B cell (primary cell): ENCODE measurements at regions not wholly inside any gene's neighbourhood (a gene's known extent, or its start where the extent isn't known, plus 50 kb on each side); places are given as distances from the start of the nearest gene placed in this dataset.

Experiments used
- ATAC-seq: fragments of 200-7000 bp; cut with Tn5 transposase; one replicate; pipeline ENCODE4 v1.10.0; 2021; ENCODE audit warnings: low read depth, mild to moderate bottlenecking, moderate number of reproducible peaks, moderate library complexity
- CTCF ChIA-PET: fragments of 350-600 bp; sonication (Branson Sonifier 250); formaldehyde crosslinking; loops from one replicate; lab custom pipeline; 2021; ENCODE audit warnings: antibody characterized with exemption, inconsistent platforms; lab: Charles Lee
- POLR2A ChIA-PET: fragments of 350-600 bp; sonication (Branson Sonifier 250); formaldehyde crosslinking; loops from one replicate; lab custom pipeline; 2021; ENCODE audit warnings: antibody characterized with exemption; lab: Charles Lee
- DNase-seq: peaks from one replicate; pipeline ENCODE4 v3.0.0; 2013
- H2AFZ ChIP-seq: 2 replicates; pipeline ENCODE4 v1.6.1; 2012; ENCODE audit warnings: mild to moderate bottlenecking, low read depth, low read length; ENCODE audit not compliant: insufficient read depth, poor library complexity, severe bottlenecking
- H3K27ac ChIP-seq, 2 donors: 1 replicate in 1 of 2; 2 replicates in 1 of 2; pipeline ENCODE4 v1.5.1; 2012 to 2013; ENCODE audit warnings: low read length in 2 of 2, mild to moderate bottlenecking in 2 of 2, moderate library complexity in 1 of 2
- H3K27me3 ChIP-seq, 4 experiments: fragments of 200-600 bp in 1 of 4; sonication (generic) in 1 of 4; replicated peaks in 1 of 4; 1 replicate in 2 of 4; 2 replicates in 2 of 4; pipeline versions ENCODE4 v1.6.1 to v1.7.0; 2013 to 2016; ENCODE audit warnings: low read length in 3 of 4, mild to moderate bottlenecking in 2 of 4, mixed read lengths in 1 of 4, moderate library complexity in 1 of 4; ENCODE audit not compliant: insufficient read depth in 4 of 4, control insufficient read depth in 3 of 4; ENCODE audit errors: control extremely low read depth in 1 of 4
- H3K36me3 ChIP-seq, 2 experiments: replicated peaks in 1 of 2; 1 replicate in 1 of 2; 2 replicates in 1 of 2; pipeline versions ENCODE4 v1.6.1 to v1.7.1; 2013; ENCODE audit warnings: low read length in 1 of 2; ENCODE audit not compliant: insufficient read depth in 2 of 2, control insufficient read depth in 1 of 2; ENCODE audit errors: control extremely low read depth in 1 of 2, extremely low read depth in 1 of 2
- H3K4me1 ChIP-seq, 2 donors: fragments of 200-600 bp in 1 of 2; sonication (generic) in 1 of 2; 1 replicate in 1 of 2; 2 replicates in 1 of 2; pipeline versions ENCODE4 v1.5.1 to v1.6.1; 2013 to 2017; ENCODE audit warnings: low read length in 2 of 2; ENCODE audit not compliant: control insufficient read depth in 2 of 2, insufficient read depth in 2 of 2
- H3K4me2 ChIP-seq: replicated peaks from 2 replicates; pipeline ENCODE3; 2012; ENCODE audit warnings: mild to moderate bottlenecking, low read depth, low read length; ENCODE audit not compliant: poor library complexity, severe bottlenecking
- H3K4me3 ChIP-seq, 5 experiments: fragments of 200-600 bp in 1 of 5; sonication (generic) in 1 of 5; 1 replicate in 3 of 5; 2 replicates in 2 of 5; pipeline versions ENCODE4 v1.5.1 to v1.7.0; 2011 to 2016; ENCODE audit warnings: low read length in 4 of 5, mild to moderate bottlenecking in 4 of 5, low read depth in 2 of 5, control low read depth in 1 of 5, moderate library complexity in 1 of 5; ENCODE audit not compliant: insufficient read depth in 1 of 5; ENCODE audit errors: control extremely low read depth in 1 of 5, extremely low read depth in 1 of 5
- H3K79me2 ChIP-seq: fragments of 200-600 bp; sonication (generic); one replicate; pipeline ENCODE4 v1.6.0; 2016; ENCODE audit warnings: low read length; ENCODE audit not compliant: control insufficient read depth, insufficient read depth
- H3K9ac ChIP-seq: fragments of 200-600 bp; sonication (generic); 2 replicates; pipeline ENCODE4 v1.6.1; 2017; ENCODE audit warnings: mild to moderate bottlenecking, low read length, moderate library complexity
- H3K9me3 ChIP-seq, 3 donors: one replicate each; pipeline versions ENCODE4 v1.6.1 to v1.7.1; 2013; ENCODE audit warnings: low read length in 2 of 3; ENCODE audit not compliant: control insufficient read depth in 2 of 3, insufficient read depth in 1 of 3; ENCODE audit errors: control extremely low read depth in 1 of 3
- H4K20me1 ChIP-seq: 2 replicates; pipeline ENCODE4 v1.6.0; 2012; ENCODE audit warnings: mild to moderate bottlenecking, low read length; ENCODE audit not compliant: insufficient read depth, control insufficient read depth, poor library complexity, severe bottlenecking
- H3K27ac Mint-ChIP-seq: one replicate; pipeline ENCODE4 v1.8.0; 2021; ENCODE audit warnings: mixed read lengths
- H3K27me3 Mint-ChIP-seq: one replicate; pipeline ENCODE4 v1.8.0; 2021; ENCODE audit warnings: mixed read lengths
- H3K4me1 Mint-ChIP-seq: one replicate; pipeline ENCODE4 v1.8.0; 2021; ENCODE audit warnings: mixed read lengths
- H3K4me3 Mint-ChIP-seq: one replicate; pipeline ENCODE4 v1.8.0; 2021; ENCODE audit warnings: mixed read lengths
- H3K9me3 Mint-ChIP-seq: one replicate; pipeline ENCODE4 v1.8.0; 2022; ENCODE audit warnings: mixed read lengths; ENCODE audit not compliant: insufficient read depth
- CTCF ChIP-seq: fragments of 200-600 bp; IDR thresholded peaks from one replicate; pipeline ENCODE4 v1.8.0; 2022; ENCODE audit warnings: antibody characterized with exemption, mild to moderate bottlenecking
- EZH2 ChIP-seq: IDR thresholded peaks from 2 replicates; pipeline ENCODE4 v1.6.1; 2012; ENCODE audit warnings: borderline replicate concordance, low read depth, mild to moderate bottlenecking, moderate library complexity, low read length; ENCODE audit not compliant: insufficient read depth, poor library complexity, severe bottlenecking
- WGBS: methylation state at CpG from one replicate; pipeline ENCODE4 v1.1.5; 2013; ENCODE audit warnings: missing lambda C conversion rate; ENCODE audit not compliant: insufficient coverage; 5-methylcytosine and 5-hydroxymethylcytosine counted together
- intact Hi-C: fragments of 100-400 bp; cut with micrococcal nuclease; formaldehyde crosslinking; loops from one replicate; pipeline ENCODE4 v1.10.0; 2022

DNA sequence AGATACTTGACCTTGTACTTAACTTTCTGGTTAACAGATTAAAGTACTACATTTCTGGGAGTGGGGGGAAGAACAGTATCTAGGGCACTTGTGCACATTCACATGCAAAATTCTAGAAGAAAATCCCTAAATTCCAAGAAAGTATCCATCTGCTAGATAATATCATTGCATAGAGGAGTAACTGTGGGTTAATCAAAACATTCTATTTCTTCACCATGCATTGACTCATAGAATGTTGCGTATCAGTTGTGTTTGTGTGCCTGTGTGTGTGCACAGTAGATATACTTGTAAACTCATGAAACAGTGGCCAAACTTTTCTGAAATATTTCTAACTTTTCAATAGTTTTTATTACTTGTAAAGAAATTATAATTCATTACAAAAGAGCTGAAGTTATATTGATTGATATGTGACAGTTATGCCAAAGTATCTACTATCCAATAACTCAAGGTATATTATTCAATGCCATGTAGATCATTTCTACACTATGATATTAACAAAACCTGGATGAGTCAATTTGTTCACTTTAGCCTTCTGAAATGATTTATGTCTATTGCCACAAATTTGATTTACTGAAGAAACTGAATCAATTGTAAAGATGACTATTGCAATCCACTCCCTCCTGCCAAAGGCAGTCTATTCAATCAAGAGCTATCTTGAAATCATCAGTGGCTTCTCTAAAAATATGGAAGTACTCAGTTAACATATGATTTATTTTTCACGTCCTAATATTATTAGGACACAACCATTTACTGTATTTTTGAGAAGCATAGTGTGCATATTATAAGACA lies 756.7 kb upstream of the ARGLU1 start:
- no peaks in the 10 kb centered on the region for H3K27me3 Mint-ChIP-seq
- no peaks in the 10 kb centered on the region for H3K4me1 Mint-ChIP-seq
- H3K4me1 ChIP-seq: no peaks in the 10 kb centered on the region
- intact Hi-C loops: no loop called here
- ChIA-PET POLR2A (no interaction called here), CTCF (no interaction called here)
- no peak overlapping the region for H3K4me3 Mint-ChIP-seq
- no peaks in the 10 kb centered on the region for H3K79me2 ChIP-seq
- no peak overlapping the region for H3K9ac ChIP-seq
- H3K27me3 ChIP-seq: no peaks in the 10 kb centered on the region
- WGBS: no CpG with 5 or more reads among the region's 2 CpGs
- DNase-seq (no peak), ATAC-seq (no peak)
- H4K20me1 ChIP-seq: no peaks in the 10 kb centered on the region
- no peak overlapping the region for H3K27ac ChIP-seq
- TF ChIP-seq CTCF (no peak), EZH2 (no peak)
- no peaks in the 10 kb centered on the region for H3K36me3 ChIP-seq
- H2AFZ ChIP-seq: no peak overlapping the region
- H3K4me2 ChIP-seq: no peak overlapping the region
- no peak overlapping the region for H3K27ac Mint-ChIP-seq
- H3K9me3 Mint-ChIP-seq: no peaks in the 10 kb centered on the region
- H3K9me3 ChIP-seq: peaks cover 0 to 5% (median 0%) of the 10 kb centered on the region in 3 donors
- H3K4me3 ChIP-seq: no peak overlapping the region

GRCh38 chr13:107322228-107322627 lies 754.3 kb upstream of the ARGLU1 start:
- CTCF ChIA-PET: no interaction called here
- ATAC-seq (no peak), DNase-seq (no peak)
- Mint-ChIP-seq H3K27me3 (no peaks in the 10 kb centered on the region), H3K4me3 (no peak overlapping the region), H3K27ac (no peak overlapping the region), H3K9me3 (no peaks in the 10 kb centered on the region), H3K4me1 (no peaks in the 10 kb centered on the region)
- Histone ChIP-seq H3K4me1 (no peaks in the 10 kb centered on the region), H3K4me3 (no peak overlapping the region), H3K9me3 (no peaks in the 10 kb centered on the region), H3K4me2 (no peak overlapping the region), H3K36me3 (no peaks in the 10 kb centered on the region), H3K27ac (no peak overlapping the region), H2AFZ (no peak overlapping the region), H3K27me3 (no peaks in the 10 kb centered on the region), H3K79me2 (no peaks in the 10 kb centered on the region), H4K20me1 (no peaks in the 10 kb centered on the region), H3K9ac (no peak overlapping the region)
- no peak for TF ChIP-seq EZH2
- no peak for TF ChIP-seq CTCF
- 100% methylated on average over 1 of the region's 2 CpGs for WGBS
- intact Hi-C loops: no loop called here
- POLR2A ChIA-PET: no interaction called here
